ENCODE measurements at regions not wholly inside any gene's neighbourhood (a gene's known extent, or its start where the extent isn't known, plus 50 kb on each side); places are given as distances from the start of the nearest gene placed in this dataset.

GRCh38 chr1:213858581-213858980, 129.2 kb upstream of the PROX1 start:
- no peak for DNase-seq (ENCODE audit: low spot score)
- H3K4me3 ChIP-seq, result no peak overlapping the region

DNA sequence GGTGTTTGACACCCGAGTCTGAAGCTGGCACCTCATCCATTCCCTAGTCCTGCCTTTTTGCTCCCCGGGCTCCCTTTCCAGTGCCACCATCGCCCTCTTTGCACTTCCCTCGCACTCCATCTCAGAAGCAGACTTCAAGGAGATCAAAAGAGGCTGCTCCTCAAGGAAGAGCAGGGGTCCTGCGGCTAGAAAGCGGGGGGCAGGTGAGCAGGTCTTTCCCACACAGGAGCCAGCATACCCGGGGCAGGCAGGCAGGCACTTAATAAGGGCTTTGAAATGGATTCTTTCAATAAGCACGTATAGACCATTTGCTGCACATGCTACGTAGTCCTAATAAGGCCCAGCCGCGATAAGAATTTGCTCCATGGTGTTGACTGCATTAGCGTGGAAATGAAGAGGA, 125.9 kb upstream of the PROX1 start:
- Histone ChIP-seq H3K9me3 (no peaks in the 10 kb centered on the region), H3K27ac (no peak overlapping the region), H3K4me1 (ENCODE audit: control insufficient read depth in 1 of 2, low read depth in 2 of 2) (no peaks in the 10 kb centered on the region), H3K36me3 (no peaks in the 10 kb centered on the region), H3K4me3 (no peak overlapping the region), H3K27me3 (replicated peaks; ENCODE audit: insufficient read depth) (no peaks in the 10 kb centered on the region)
- ATAC-seq (ENCODE audit: insufficient number of reproducible peaks, low FRiP score, low read depth) (no peak), DNase-seq (ENCODE audit: low spot score) (no peak)
- no peak for TF ChIP-seq CTCF (IDR thresholded peaks at IDR 0.05)

More at GRCh38 chr1:213858581-213858980, 129.2 kb upstream of the PROX1 start:
- Histone ChIP-seq H3K36me3 (no peaks in the 10 kb centered on the region), H3K27me3 (replicated peaks; ENCODE audit: insufficient read depth) (no peaks in the 10 kb centered on the region), H3K9me3 (no peaks in the 10 kb centered on the region), H3K27ac (no peak overlapping the region), H3K4me1 (ENCODE audit: control insufficient read depth in 1 of 2, low read depth in 2 of 2) (no peaks in the 10 kb centered on the region)
- TF ChIP-seq CTCF (IDR thresholded peaks at IDR 0.05), result no peak
- ATAC-seq (ENCODE audit: insufficient number of reproducible peaks, low FRiP score, low read depth), result no peak

DNA sequence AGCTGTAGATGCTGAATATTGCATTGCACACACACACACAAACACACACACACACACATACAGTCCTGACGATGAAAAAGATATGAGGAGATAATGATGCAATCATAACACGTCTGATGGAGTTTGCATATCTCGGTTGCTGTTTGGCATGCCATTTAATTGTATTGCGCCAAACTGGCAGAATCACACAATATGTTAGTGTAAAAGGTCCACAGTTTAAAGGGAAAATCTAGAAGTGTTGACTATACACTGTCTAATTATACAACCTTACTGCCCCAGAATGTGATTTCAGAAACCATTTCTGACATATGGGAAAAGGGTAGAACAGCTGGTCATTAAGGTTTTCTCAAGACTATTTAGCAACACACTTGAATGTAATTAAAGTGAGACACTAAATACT, 123.7 kb upstream of the PROX1 start:
- Histone ChIP-seq H3K9me3 (no peaks in the 10 kb centered on the region), H3K36me3 (no peaks in the 10 kb centered on the region), H3K4me1 (ENCODE audit: control insufficient read depth in 1 of 2, low read depth in 2 of 2) (no peaks in the 10 kb centered on the region), H3K4me3 (no peak overlapping the region), H3K27me3 (replicated peaks; ENCODE audit: insufficient read depth) (no peaks in the 10 kb centered on the region), H3K27ac (no peak overlapping the region)
- DNase-seq (ENCODE audit: low spot score) (no peak), ATAC-seq (ENCODE audit: insufficient number of reproducible peaks, low FRiP score, low read depth) (no peak)
- no peak for TF ChIP-seq CTCF (IDR thresholded peaks at IDR 0.05)

GRCh38 chr1:213868482-213868881, 119.3 kb upstream of the PROX1 start:
- no peaks in the 10 kb centered on the region for H3K36me3 ChIP-seq
- DNase-seq (ENCODE audit: low spot score) (no peak), ATAC-seq (ENCODE audit: insufficient number of reproducible peaks, low FRiP score, low read depth) (no peak)
- no peaks in the 10 kb centered on the region for H3K27me3 ChIP-seq (replicated peaks; ENCODE audit: insufficient read depth)
- H3K4me3 ChIP-seq, result no peak overlapping the region
- no peaks in the 10 kb centered on the region for H3K4me1 ChIP-seq (ENCODE audit: control insufficient read depth in 1 of 2, low read depth in 2 of 2)
- no peak for TF ChIP-seq CTCF (IDR thresholded peaks at IDR 0.05)
- H3K9me3 ChIP-seq, result no peaks in the 10 kb centered on the region
- no peak overlapping the region for H3K27ac ChIP-seq

DNA sequence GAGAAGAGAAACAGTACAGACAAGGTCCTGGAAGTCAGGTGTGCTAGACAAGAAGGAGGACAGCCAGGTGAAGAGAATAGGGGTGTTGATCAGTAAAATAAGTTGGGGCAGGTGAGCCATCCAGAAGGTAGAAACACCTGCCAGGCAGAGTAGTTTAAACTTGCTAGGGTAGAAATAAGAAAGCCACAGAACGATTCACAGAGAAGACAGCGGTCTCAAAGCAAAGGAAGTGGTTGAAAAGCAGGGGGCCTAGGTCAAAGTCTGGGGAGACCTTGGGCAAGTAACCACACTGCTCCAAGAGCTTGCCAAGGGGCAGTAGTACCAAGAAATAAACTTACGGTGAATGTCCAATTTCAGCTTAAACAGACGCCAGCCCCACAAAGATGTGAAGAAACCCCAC, 116.6 kb upstream of the PROX1 start:
- ATAC-seq (ENCODE audit: insufficient number of reproducible peaks, low FRiP score, low read depth), result no peak
- no peak for TF ChIP-seq CTCF (IDR thresholded peaks at IDR 0.05)
- no peak for DNase-seq (ENCODE audit: low spot score)
- Histone ChIP-seq H3K27me3 (replicated peaks; ENCODE audit: insufficient read depth) (no peaks in the 10 kb centered on the region), H3K9me3 (no peaks in the 10 kb centered on the region), H3K36me3 (no peaks in the 10 kb centered on the region), H3K27ac (no peak overlapping the region), H3K4me3 (no peak overlapping the region), H3K4me1 (ENCODE audit: control insufficient read depth in 1 of 2, low read depth in 2 of 2) (no peaks in the 10 kb centered on the region)

Measured in thoracic aorta (tissue), 2 donors.